ENCODE measurements at regions not wholly inside any gene's neighbourhood (a gene's known extent, or its start where the extent isn't known, plus 50 kb on each side); places are given as distances from the start of the nearest gene placed in this dataset.

- Histone ChIP-seq H3K27ac (ENCODE audit: low read length) (no peak overlapping the region), H3K36me3 (ENCODE audit: control insufficient read depth in 2 of 2, extremely low read depth in 1 of 2, insufficient read depth in 1 of 2, low read length in 1 of 2) (no peaks in the 10 kb centered on the region), H3K4me3 (ENCODE audit: control insufficient read depth in 1 of 2, extremely low read depth in 1 of 2, low read length in 1 of 2) (no peak overlapping the region), H3K9me3 (no peaks in the 10 kb centered on the region), H3K27me3 (replicated peaks in 1 of 2; ENCODE audit: control insufficient read depth in 2 of 2, extremely low read depth in 1 of 2, insufficient read depth in 2 of 2, low read length in 1 of 2) (peaks cover 0 to 10% of the 10 kb centered on the region in 2 experiments), H3K4me1 (ENCODE audit: control insufficient read depth in 1 of 2, extremely low read depth in 1 of 2, insufficient read depth in 2 of 2, low read length in 2 of 2) (no peaks in the 10 kb centered on the region)
- POLR2A ChIA-PET: interaction anchor here in 1 of 2 donors (0.5 kb wide), 1 partner anchor 23 kb away, joined by 8 read pairs; no protein-coding TSS in a partner anchor
- H3K27me3 Mint-ChIP-seq: peaks cover 0 to 1% of the 10 kb centered on the region in 2 donors
- no peak for ATAC-seq (replicated peaks in 1 of 4)
- 65% methylated on average over 2 of the region's 2 CpGs for WGBS (ENCODE audit: insufficient coverage)
- CTCF ChIA-PET: no interaction called here
- H3K9me3 Mint-ChIP-seq: no peaks in the 10 kb centered on the region
- DNase-seq: peak in 1 of 35 experiments; percentile 7
- no peaks in the 10 kb centered on the region for H3K4me1 Mint-ChIP-seq
- no peak overlapping the region for H3K4me3 Mint-ChIP-seq
- no peaks in the 10 kb centered on the region for H3K36me3 Mint-ChIP-seq
- no peak overlapping the region for H3K27ac Mint-ChIP-seq
Measured at GRCh38 chr5:133704411-133704810, 92.1 kb upstream of the FSTL4 start.

GRCh38 chr5:133703935-133704334 is 91.6 kb upstream of the FSTL4 start:
- POLR2A ChIA-PET: no interaction called here
- Histone ChIP-seq H3K27me3 (replicated peaks in 1 of 2; ENCODE audit: control insufficient read depth in 2 of 2, extremely low read depth in 1 of 2, insufficient read depth in 2 of 2, low read length in 1 of 2) (peaks cover 0 to 11% of the 10 kb centered on the region in 2 experiments), H3K4me3 (ENCODE audit: control insufficient read depth in 1 of 2, extremely low read depth in 1 of 2, low read length in 1 of 2) (no peak overlapping the region), H3K27ac (ENCODE audit: low read length) (no peak overlapping the region), H3K36me3 (ENCODE audit: control insufficient read depth in 2 of 2, extremely low read depth in 1 of 2, insufficient read depth in 1 of 2, low read length in 1 of 2) (no peaks in the 10 kb centered on the region), H3K4me1 (ENCODE audit: control insufficient read depth in 1 of 2, extremely low read depth in 1 of 2, insufficient read depth in 2 of 2, low read length in 2 of 2) (no peaks in the 10 kb centered on the region), H3K9me3 (no peaks in the 10 kb centered on the region)
- DNase-seq: no peak
- Mint-ChIP-seq H3K36me3 (no peaks in the 10 kb centered on the region), H3K4me3 (no peak overlapping the region), H3K27me3 (no peaks in the 10 kb centered on the region), H3K4me1 (no peaks in the 10 kb centered on the region), H3K27ac (no peak overlapping the region), H3K9me3 (no peaks in the 10 kb centered on the region)
- ATAC-seq (replicated peaks in 1 of 4): no peak
- CTCF ChIA-PET: no interaction called here
- WGBS (ENCODE audit: insufficient coverage): no CpG with 5 or more reads among the region's 1 CpG

DNA sequence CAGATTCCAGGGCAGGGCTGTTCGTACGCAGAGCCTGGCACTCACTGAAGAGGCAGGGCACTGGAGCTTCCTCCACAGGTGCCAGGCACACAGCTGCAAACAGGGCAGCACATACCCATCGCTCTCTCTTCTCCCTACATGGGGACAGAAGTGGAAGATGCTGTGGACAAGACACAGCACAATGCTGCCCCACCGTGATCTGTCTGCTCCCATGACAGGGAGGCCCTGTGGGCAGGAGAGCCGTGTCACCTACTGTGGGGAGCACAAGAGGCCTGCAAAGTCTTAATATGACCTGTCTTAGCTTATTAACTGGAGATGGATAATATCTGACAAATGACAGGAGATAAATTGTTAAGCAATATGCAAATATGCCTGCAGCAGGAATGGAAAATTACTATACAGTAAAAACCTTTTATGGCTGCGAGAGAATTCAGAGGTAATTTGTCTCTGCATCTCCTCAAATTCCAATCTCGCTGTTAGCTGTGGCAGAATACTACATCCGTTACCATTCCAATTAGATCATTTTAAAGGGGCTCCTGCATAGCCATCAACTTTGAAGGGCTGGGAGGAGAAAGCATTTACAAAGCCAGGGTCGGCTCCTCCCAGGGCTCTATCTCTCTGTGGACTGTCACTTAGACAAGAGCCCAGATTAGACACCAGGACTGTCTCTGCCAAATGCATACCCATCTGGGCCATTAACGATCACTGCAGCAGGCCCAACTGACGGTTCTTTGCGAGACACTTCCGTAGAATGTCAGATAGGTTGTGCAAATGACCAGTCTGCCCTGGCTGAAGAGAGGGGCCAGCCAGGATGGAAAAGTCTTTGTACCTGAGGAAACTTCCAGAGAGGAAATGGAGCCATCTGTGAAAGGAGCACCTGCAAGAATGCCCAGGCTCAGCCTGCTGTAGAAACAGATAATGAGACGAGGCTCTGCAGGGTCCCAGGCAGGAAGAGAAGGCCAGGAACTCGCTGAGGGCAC is 90.7 kb upstream of the FSTL4 start:
- no peaks in the 10 kb centered on the region for H3K36me3 ChIP-seq (ENCODE audit: control insufficient read depth in 2 of 2, extremely low read depth in 1 of 2, insufficient read depth in 1 of 2, low read length in 1 of 2)
- Mint-ChIP-seq H3K4me1 (no peaks in the 10 kb centered on the region), H3K27me3 (no peaks in the 10 kb centered on the region), H3K9me3 (no peaks in the 10 kb centered on the region), H3K4me3 (no peak overlapping the region), H3K27ac (no peak overlapping the region), H3K36me3 (no peaks in the 10 kb centered on the region)
- no peak for ATAC-seq (replicated peaks in 1 of 4)
- H3K4me3 ChIP-seq (ENCODE audit: control insufficient read depth in 1 of 2, extremely low read depth in 1 of 2, low read length in 1 of 2): no peak overlapping the region
- no peaks in the 10 kb centered on the region for H3K4me1 ChIP-seq (ENCODE audit: control insufficient read depth in 1 of 2, extremely low read depth in 1 of 2, insufficient read depth in 2 of 2, low read length in 2 of 2)
- CTCF ChIA-PET: no interaction called here
- DNase-seq: peak in 1 of 35 experiments; percentile 8
- H3K9me3 ChIP-seq: no peaks in the 10 kb centered on the region
- POLR2A ChIA-PET: no interaction called here
- no peak overlapping the region for H3K27ac ChIP-seq (ENCODE audit: low read length)
- WGBS (ENCODE audit: insufficient coverage): 81% methylated on average over 10 of the region's 15 CpGs
- peaks cover 0 to 12% of the 10 kb centered on the region in 2 experiments for H3K27me3 ChIP-seq (replicated peaks in 1 of 2; ENCODE audit: control insufficient read depth in 2 of 2, extremely low read depth in 1 of 2, insufficient read depth in 2 of 2, low read length in 1 of 2)

- Histone ChIP-seq H3K36me3 (ENCODE audit: control insufficient read depth in 2 of 2, extremely low read depth in 1 of 2, insufficient read depth in 1 of 2, low read length in 1 of 2) (no peaks in the 10 kb centered on the region), H3K9me3 (no peaks in the 10 kb centered on the region), H3K4me3 (ENCODE audit: control insufficient read depth in 1 of 2, extremely low read depth in 1 of 2, low read length in 1 of 2) (no peak overlapping the region), H3K4me1 (ENCODE audit: control insufficient read depth in 1 of 2, extremely low read depth in 1 of 2, insufficient read depth in 2 of 2, low read length in 2 of 2) (no peaks in the 10 kb centered on the region), H3K27me3 (replicated peaks in 1 of 2; ENCODE audit: control insufficient read depth in 2 of 2, extremely low read depth in 1 of 2, insufficient read depth in 2 of 2, low read length in 1 of 2) (peaks cover 0 to 12% of the 10 kb centered on the region in 2 experiments), H3K27ac (ENCODE audit: low read length) (no peak overlapping the region)
- WGBS (ENCODE audit: insufficient coverage): 80% methylated on average over 4 of the region's 4 CpGs
- Mint-ChIP-seq H3K27ac (no peak overlapping the region), H3K4me3 (no peak overlapping the region), H3K27me3 (peaks cover 0 to under 1% of the 10 kb centered on the region in 2 donors), H3K4me1 (no peaks in the 10 kb centered on the region), H3K36me3 (no peaks in the 10 kb centered on the region), H3K9me3 (no peaks in the 10 kb centered on the region)
- ATAC-seq (replicated peaks in 1 of 4) (no peak), DNase-seq (peak in 1 of 35 experiments; percentile 3)
- POLR2A ChIA-PET: no interaction called here
- CTCF ChIA-PET: no interaction called here
Measured at GRCh38 chr5:133701871-133702270, 89.5 kb upstream of the FSTL4 start.

DNA sequence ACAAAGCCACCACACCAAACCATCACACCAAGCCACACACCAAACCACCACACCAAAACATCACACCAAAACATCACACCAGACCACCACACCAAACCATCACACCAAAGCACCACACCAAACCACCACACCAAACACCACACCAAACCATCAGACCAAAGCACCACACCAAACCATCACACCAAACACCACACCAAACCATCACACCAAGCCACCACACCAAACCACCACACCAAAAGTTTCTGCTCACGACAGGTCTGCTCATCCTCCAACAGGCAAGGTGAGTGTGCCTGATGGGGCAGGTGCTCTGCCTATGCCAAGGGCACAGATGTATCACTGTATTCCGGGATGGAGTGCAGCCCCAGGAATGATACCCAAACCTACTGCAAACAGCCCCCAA is 87.9 kb upstream of the FSTL4 start:
- H3K27me3 Mint-ChIP-seq: peaks cover 0 to 10% of the 10 kb centered on the region in 2 donors
- H3K27ac Mint-ChIP-seq: no peak overlapping the region
- no peaks in the 10 kb centered on the region for H3K36me3 ChIP-seq (ENCODE audit: control insufficient read depth in 2 of 2, extremely low read depth in 1 of 2, insufficient read depth in 1 of 2, low read length in 1 of 2)
- no peak overlapping the region for H3K4me3 ChIP-seq (ENCODE audit: control insufficient read depth in 1 of 2, extremely low read depth in 1 of 2, low read length in 1 of 2)
- no peaks in the 10 kb centered on the region for H3K9me3 Mint-ChIP-seq
- no peak for ATAC-seq (replicated peaks in 1 of 4)
- ChIA-PET POLR2A (interaction anchor here in 1 of 2 donors (0.6 kb wide), 1 partner anchor 592 kb away, joined by 5 read pairs; no protein-coding TSS in a partner anchor), CTCF (interaction anchor here in 1 of 2 donors (0.6 kb wide), 1 partner anchor 47 kb away, joined by 3 read pairs; no protein-coding TSS in a partner anchor)
- peak in 1 of 35 experiments; percentile 16 for DNase-seq
- H3K36me3 Mint-ChIP-seq: no peaks in the 10 kb centered on the region
- no CpG with 5 or more reads among the region's 2 CpGs for WGBS (ENCODE audit: insufficient coverage)
- no peaks in the 10 kb centered on the region for H3K4me1 ChIP-seq (ENCODE audit: control insufficient read depth in 1 of 2, extremely low read depth in 1 of 2, insufficient read depth in 2 of 2, low read length in 2 of 2)
- no peak overlapping the region for H3K27ac ChIP-seq (ENCODE audit: low read length)
- peaks cover 0 to 16% of the 10 kb centered on the region in 2 experiments for H3K27me3 ChIP-seq (replicated peaks in 1 of 2; ENCODE audit: control insufficient read depth in 2 of 2, extremely low read depth in 1 of 2, insufficient read depth in 2 of 2, low read length in 1 of 2)
- H3K4me1 Mint-ChIP-seq: no peaks in the 10 kb centered on the region
- H3K4me3 Mint-ChIP-seq: no peak overlapping the region
- no peaks in the 10 kb centered on the region for H3K9me3 ChIP-seq

DNA sequence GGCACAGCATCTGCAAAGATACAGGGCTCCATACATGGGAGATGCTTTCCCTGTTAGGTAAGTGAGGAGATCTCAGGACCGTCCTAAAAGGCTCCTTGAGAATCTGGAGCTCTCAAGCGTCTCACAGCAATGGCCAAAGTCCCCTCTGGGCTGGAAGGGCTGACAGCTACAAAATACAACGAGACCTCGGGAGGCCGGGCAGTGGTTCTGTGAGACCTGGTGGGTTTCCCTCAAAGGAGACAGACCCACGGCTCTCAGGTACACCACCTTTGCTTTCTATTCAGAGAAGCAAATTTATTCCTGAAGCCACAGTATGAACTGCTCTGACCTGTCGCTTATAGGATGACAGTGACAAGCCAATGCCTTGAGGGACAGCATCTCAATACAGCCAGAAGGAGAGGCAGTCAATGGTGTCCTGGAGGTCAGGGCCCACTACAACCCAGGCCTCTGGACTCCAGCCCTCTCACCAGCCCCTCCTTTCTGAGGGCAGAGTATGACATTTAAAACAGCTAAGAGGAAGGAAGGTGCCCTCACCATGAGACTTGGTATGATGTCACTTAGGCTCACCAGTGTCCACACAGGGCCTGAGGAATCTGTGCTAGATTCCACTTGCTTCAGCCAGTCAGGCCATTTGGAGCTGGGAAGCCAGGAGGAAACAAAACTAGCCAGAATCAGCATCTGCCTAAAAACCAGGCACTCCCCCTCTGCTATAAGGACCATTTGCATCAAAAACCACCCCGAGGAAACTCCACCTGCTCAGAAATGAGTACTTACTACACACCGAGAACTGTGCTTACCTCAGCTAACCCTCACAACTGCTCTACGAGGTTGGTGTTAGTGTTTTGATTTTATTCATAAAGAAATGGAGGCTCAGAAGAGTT is 86.5 kb upstream of the FSTL4 start:
- ATAC-seq (replicated peaks in 1 of 4) (no peak), DNase-seq (peak in 1 of 35 experiments; percentile 15)
- Mint-ChIP-seq H3K4me1 (peaks cover 0 to 8% (median 5%) of the 10 kb centered on the region in 3 donors), H3K4me3 (no peak overlapping the region), H3K9me3 (no peaks in the 10 kb centered on the region), H3K27ac (no peak overlapping the region), H3K27me3 (peaks cover 3 to 11% of the 10 kb centered on the region in 2 donors), H3K36me3 (no peaks in the 10 kb centered on the region)
- H3K27me3 ChIP-seq (replicated peaks in 1 of 2; ENCODE audit: control insufficient read depth in 2 of 2, extremely low read depth in 1 of 2, insufficient read depth in 2 of 2, low read length in 1 of 2): peaks cover 0 to 16% of the 10 kb centered on the region in 2 experiments
- WGBS (ENCODE audit: insufficient coverage): 91% methylated on average over 7 of the region's 10 CpGs
- H3K4me3 ChIP-seq (ENCODE audit: control insufficient read depth in 1 of 2, extremely low read depth in 1 of 2, low read length in 1 of 2): no peak overlapping the region
- ChIA-PET POLR2A (no interaction called here), CTCF (no interaction called here)
- no peak overlapping the region for H3K27ac ChIP-seq (ENCODE audit: low read length)
- H3K4me1 ChIP-seq (ENCODE audit: control insufficient read depth in 1 of 2, extremely low read depth in 1 of 2, insufficient read depth in 2 of 2, low read length in 2 of 2): peaks cover 0 to 5% of the 10 kb centered on the region in 2 experiments
- H3K9me3 ChIP-seq: no peaks in the 10 kb centered on the region
- H3K36me3 ChIP-seq (ENCODE audit: control insufficient read depth in 2 of 2, extremely low read depth in 1 of 2, insufficient read depth in 1 of 2, low read length in 1 of 2): no peaks in the 10 kb centered on the region

Measured in T-cell (primary cell).